Dermis microvascular lymphatic vessel endothelial cell (primary cell): ENCODE measurements at regions not wholly inside any gene's neighbourhood (a gene's known extent, or its start where the extent isn't known, plus 50 kb on each side); places are given as distances from the start of the nearest gene placed in this dataset.
"Not testable (repeated sequence)": the region's sequence is repeated elsewhere in the genome, so short reads cannot be mapped to it uniquely, and the experiment has no call there.

Experiments
- DNase-seq, 2 donors: peaks; one replicate each; pipeline versions ENCODE4 v3.0.0 to v3.0.0-alpha.2; 2010; ENCODE audit warnings: low read depth in 2 of 2

DNA sequence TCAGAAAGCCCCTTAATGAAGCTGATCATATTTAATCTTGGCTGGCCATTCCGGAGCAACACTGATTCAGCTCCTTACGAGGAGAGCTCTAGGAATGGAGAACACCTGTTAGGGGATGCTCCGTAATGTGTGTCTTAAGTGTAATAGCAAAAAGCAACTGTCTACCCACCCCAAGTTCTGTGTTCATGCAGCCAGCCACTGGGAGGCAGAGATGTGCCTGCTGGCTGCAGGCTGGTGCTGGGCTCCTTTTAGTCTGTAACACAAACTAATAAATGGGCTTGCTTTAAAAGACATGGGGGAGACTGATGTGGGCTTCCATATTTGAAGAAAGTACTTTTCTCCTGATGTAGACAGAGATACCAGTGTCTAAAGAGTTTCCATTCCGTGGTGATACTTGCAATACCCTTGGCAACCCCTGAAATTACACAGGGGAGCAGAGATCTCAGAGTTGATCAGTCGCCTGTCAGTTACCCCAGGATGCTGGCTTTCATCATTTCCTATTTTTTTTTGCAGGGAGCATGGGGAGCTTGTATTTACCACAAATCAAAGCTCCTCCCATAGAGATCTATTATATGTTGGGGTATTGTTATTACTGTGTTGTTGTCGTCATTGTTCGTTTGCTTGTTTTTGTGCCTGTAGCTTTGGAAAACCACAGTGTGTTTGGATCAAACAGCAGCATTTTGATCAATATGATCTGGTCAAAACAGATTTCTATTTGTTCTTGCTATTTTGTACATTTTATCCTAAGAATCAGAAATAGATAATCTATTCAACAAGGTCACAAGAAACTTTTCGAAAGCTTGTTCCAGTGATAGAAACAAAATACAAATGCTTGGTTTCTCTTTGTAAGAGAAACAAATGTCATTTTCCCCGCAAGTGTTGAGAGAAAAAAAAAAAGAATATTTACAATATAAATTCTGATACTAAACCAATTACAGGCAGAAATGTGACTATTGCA lies 65.8 kb downstream of the MTX3 start:
- peak in 1 of 2 donors; percentile 3 for DNase-seq

DNA sequence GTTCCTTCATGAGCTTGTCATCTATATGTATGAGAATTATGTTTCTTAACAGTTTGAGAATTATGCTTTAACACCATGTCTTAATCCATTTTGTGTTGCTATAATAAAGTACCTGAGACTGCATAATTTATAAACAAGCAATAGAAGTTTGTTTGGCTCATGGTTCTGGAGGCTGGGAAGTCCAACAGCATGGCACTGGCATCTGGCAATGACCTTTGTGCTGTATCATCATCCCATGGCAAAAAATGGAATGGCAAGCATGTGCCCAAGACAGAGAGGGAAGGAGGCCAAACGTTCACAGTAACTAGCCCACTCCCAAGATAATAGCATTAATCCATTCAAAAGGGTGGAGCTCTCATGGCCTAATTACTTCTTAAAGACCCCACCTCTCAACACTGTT lies 67.6 kb downstream of the MTX3 start:
- no peak for DNase-seq

GRCh38 chr5:79922626-79923025 lies 68.4 kb downstream of the MTX3 start:
- no peak for DNase-seq

- not testable (repeated sequence) for DNase-seq
Observed at GRCh38 chr5:79907452-79907851, 83.6 kb downstream of the MTX3 start.

GRCh38 chr5:79902571-79902970 lies 88.5 kb downstream of the MTX3 start:
- DNase-seq = not testable (repeated sequence)

DNA sequence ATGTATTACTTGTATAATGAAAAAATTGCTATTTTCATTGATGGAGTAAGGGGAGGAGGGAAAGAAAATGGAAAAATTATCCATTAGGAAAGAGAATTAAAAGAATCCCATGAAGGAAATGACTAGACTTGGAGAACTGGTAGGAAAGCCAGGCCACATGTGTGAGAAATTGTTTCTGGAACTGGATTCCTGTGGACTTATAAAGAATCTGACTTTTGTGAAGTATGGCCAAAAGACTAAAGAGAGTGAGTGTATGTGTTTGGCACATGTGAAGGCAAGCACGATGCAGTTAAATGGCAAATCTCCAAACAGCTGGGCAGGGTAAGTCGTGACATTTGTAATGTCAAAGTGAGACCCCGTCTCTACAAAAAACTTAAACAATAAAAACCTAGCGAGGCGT lies 89.4 kb downstream of the MTX3 start:
- no peak for DNase-seq

GRCh38 chr5:79898611-79899010 lies 92.5 kb downstream of the MTX3 start:
- no peak for DNase-seq

DNA sequence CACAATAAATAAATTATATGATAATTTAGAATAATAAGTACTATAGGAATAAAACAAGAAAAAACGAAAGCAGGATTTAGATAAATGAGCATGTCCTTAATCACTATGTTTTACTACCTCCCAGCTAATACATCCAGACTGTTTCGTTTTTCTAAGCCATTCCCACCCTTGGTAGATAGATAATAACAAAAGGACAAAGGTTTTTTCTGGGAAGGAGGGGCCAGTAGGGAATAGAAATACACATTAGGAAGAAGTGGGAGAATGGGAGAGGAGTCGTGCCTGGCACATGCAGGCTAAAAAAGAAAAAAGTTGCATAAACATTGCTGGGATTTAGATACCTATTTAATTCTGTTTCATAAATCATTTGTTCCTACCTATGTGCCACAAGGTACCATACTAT lies 97.1 kb downstream of the MTX3 start:
- no peak for DNase-seq

DNA sequence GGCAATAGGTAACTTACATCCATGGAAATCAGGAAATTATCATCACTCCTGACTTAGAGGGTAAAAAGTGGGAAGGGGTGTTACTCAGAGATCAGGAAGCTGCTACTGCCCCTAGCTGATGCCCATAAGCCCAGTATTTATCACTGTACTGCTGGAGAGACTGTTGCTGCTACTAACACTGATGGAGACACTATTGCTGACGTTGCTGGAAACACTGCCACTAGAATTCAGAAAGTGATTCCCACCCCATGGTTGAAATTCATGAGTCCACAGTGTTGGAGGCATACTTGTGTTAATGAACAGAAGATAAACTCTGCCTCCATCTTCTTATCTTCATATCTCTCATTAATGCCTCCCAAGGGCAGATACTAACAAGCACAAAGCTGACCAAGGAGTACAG lies 97.6 kb downstream of the MTX3 start:
- DNase-seq = no peak

GRCh38 chr5:79890930-79891249 lies 100.2 kb downstream of the MTX3 start:
- DNase-seq = no peak

GRCh38 chr5:79890119-79890929 lies 100.7 kb downstream of the MTX3 start:
- no peak for DNase-seq

GRCh38 chr5:79888643-79889042 lies 102.4 kb downstream of the MTX3 start:
- DNase-seq = no peak

- DNase-seq = no peak
Observed at GRCh38 chr5:79886925-79887655, 104.0 kb downstream of the MTX3 start.

- DNase-seq = no peak
Observed at GRCh38 chr5:79886456-79886855, 104.6 kb downstream of the MTX3 start.

DNA sequence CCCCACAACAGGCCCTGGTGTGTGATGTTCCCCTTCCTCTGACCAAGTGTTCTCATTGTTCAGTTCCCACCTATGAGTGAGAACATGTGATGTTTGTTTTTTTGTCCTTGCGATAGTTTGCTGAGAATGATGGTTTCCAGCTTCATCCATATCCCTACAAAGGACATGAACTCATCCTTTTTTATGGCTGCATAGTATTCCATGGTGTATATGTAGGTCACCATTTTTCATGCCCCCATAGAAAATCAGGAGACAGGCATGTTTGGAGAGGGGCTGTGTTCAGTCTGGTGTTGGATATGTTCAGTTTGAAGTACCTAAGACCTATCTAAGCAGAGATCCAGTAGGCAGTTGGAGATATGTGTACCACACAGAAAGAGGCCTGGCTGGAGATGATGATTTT lies 111.2 kb downstream of the MTX3 start:
- DNase-seq = not testable (repeated sequence)

DNA sequence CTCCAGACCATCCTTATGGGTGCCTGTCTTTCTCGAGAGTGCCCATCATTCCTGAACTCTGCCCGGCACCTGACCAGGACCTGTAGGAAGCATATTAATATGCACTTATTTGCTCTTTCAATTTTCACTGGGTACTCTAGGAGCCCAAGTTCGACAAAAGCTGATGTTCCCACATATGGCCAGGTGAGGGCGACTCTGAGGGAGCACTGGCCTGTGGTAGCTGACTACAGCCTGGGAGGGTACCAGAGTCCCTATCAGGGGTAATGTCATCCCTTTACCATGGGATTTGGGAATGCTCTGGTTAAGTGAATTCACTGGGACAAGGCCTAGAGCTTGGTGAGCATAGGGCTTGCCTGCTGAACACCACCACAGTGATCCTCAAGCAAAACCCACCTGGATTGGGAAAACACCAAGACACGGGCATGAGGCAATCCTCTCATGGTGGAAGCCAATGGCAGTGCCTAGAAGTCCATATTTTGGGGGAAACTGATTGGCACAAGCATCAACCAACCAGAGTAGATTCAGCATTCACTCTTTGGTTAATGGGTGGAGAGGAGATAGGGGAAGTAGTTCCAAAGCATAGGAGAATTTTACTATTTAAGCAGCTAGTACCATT lies 112.2 kb downstream of the MTX3 start:
- no peak for DNase-seq

- no peak for DNase-seq
Observed at GRCh38 chr5:79878136-79878679, 112.9 kb downstream of the MTX3 start.

DNA sequence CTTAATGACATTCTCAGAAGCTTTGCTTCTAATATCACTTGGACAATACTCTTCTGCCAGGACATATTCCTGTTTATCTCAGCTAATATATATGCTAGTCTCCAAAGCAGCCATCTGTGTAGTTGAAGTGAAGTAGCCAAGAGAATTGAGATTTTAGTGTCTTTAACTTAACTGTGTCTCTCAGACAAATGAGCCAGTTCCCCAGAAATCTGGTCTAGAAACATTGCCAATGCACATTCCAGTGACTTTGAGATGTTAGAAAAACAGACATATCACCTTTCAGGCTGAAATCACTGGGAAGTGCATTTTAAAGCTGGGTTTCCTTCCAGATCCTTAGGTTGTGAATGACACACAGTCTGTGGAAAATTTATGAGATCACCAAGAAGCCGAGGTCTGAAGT lies 114.6 kb downstream of the MTX3 start:
- DNase-seq = no peak

DNA sequence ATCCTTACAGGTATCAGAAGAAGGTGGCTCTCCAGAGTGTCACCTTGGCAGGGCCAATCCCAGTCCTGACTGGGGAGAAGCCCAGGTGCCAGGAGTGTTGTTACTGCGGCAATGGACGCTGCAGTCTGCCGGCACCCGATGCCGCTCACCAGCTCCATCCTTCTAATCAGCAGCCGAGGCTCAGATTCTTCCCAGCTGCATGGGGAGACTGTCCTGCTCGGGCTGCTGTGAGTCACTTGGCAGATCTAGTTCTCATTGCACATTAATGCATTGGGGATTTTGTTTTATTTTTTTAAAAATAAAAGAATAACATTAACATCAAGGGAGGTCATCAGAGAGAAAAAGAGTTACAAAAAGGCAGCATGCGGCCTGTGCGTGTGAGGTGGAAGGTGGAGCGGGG lies 115.8 kb downstream of the MTX3 start:
- no peak for DNase-seq

DNA sequence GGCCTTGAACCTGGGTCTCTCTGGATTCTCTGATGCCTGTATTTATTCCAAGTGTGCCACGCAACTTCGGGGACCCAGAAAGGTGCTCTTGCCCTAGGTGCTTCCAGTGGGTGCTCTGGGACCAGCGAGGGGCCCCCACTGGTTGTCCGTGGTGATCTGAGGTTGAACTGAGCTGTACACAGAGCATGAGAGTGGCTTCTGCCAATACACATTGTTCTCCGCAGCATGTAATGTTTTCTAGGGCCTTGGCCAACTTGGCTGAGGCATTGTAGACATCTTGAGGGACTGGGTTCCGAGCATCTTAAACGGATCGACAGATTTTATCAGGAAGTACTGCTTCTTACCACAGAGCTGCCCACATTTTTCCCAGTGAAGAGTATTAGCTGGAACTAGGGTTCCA lies 117.9 kb downstream of the MTX3 start:
- DNase-seq = no peak

DNA sequence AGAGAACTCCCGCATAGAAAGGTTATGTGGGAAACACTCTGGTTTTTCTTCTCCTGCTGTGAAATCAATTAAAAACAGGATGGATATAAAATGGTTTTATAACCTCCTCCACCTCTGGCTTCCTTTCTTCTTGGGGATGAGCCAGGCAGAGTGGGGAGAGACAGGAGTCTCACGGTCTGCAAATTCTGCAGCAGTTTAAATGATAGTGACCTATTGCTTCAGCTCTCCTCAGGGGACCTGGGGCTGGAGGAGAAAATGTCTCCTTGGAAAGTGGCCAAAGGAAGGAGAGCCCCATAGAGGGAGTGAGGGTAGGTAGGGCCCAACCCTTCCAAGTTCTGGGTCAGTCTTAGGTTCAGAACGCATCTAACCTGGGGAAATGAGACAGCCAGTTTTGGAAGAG lies 118.8 kb downstream of the MTX3 start:
- DNase-seq = peak in 1 of 2 donors; percentile 22
